Mesothelial cell of epicardium (in vitro differentiated cells): ENCODE measurements at regions not wholly inside any gene's neighbourhood (a gene's known extent, or its start where the extent isn't known, plus 50 kb on each side); places are given as distances from the start of the nearest gene placed in this dataset.

Experiments used
- DNase-seq, 2 experiments: peaks; one replicate each; pipeline ENCODE4 v3.0.0; 2021; ENCODE audit warnings: low spot score in 2 of 2; ENCODE audit not compliant: unreplicated experiment in 2 of 2
- H3K27ac Mint-ChIP-seq: 2 replicates; pipeline ENCODE4 v1.8.0; 2021; ENCODE audit warnings: mixed read lengths
- H3K27me3 Mint-ChIP-seq: 2 replicates; pipeline ENCODE4 v1.8.0; 2021; ENCODE audit warnings: low read depth, mixed read lengths
- H3K36me3 Mint-ChIP-seq: 2 replicates; pipeline ENCODE4 v1.8.0; 2021; ENCODE audit warnings: mixed read lengths
- H3K4me1 Mint-ChIP-seq: 2 replicates; pipeline ENCODE4 v1.8.0; 2021; ENCODE audit warnings: mixed read lengths
- H3K4me3 Mint-ChIP-seq: 2 replicates; pipeline ENCODE4 v1.8.0; 2021; ENCODE audit warnings: mild to moderate bottlenecking, moderate library complexity, mixed read lengths
- H3K9me3 Mint-ChIP-seq: 2 replicates; pipeline ENCODE4 v1.8.0; 2021; ENCODE audit warnings: mixed read lengths
- CTCF ChIP-seq: fragments of 200-600 bp; sonication (generic); IDR thresholded peaks from one replicate; pipeline ENCODE4 v1.5.0; 2021; ENCODE audit warnings: antibody characterized with exemption; ENCODE audit not compliant: unreplicated experiment

- Mint-ChIP-seq H3K4me3 (no peak overlapping the region), H3K27ac (no peak overlapping the region), H3K27me3 (no peaks in the 10 kb centered on the region), H3K36me3 (no peaks in the 10 kb centered on the region), H3K4me1 (no peaks in the 10 kb centered on the region), H3K9me3 (no peaks in the 10 kb centered on the region)
- no peak for DNase-seq
- no peak for TF ChIP-seq CTCF
Observed at GRCh38 chr4:101669832-101670188, 120.7 kb upstream of the BANK1 start.

- no peaks in the 10 kb centered on the region for H3K4me1 Mint-ChIP-seq
- TF ChIP-seq CTCF, result no peak
- DNase-seq, result no peak
- no peaks in the 10 kb centered on the region for H3K27me3 Mint-ChIP-seq
- peaks cover 3% of the 10 kb centered on the region for H3K9me3 Mint-ChIP-seq
- H3K27ac Mint-ChIP-seq, result no peak overlapping the region
- no peak overlapping the region for H3K4me3 Mint-ChIP-seq
- no peaks in the 10 kb centered on the region for H3K36me3 Mint-ChIP-seq
Observed at GRCh38 chr4:101669138-101669831, 121.2 kb upstream of the BANK1 start.

GRCh38 chr4:101667348-101667747 lies 123.2 kb upstream of the BANK1 start:
- no peak overlapping the region for H3K27ac Mint-ChIP-seq
- H3K36me3 Mint-ChIP-seq, result no peaks in the 10 kb centered on the region
- no peak overlapping the region for H3K4me3 Mint-ChIP-seq
- H3K27me3 Mint-ChIP-seq, result no peaks in the 10 kb centered on the region
- peaks cover 7% of the 10 kb centered on the region for H3K9me3 Mint-ChIP-seq
- no peak for DNase-seq
- no peak for TF ChIP-seq CTCF
- no peaks in the 10 kb centered on the region for H3K4me1 Mint-ChIP-seq

- DNase-seq, result no peak
- Mint-ChIP-seq H3K36me3 (no peaks in the 10 kb centered on the region), H3K9me3 (peaks cover 13% of the 10 kb centered on the region), H3K4me1 (no peaks in the 10 kb centered on the region), H3K27me3 (no peaks in the 10 kb centered on the region), H3K27ac (no peak overlapping the region), H3K4me3 (no peak overlapping the region)
- no peak for TF ChIP-seq CTCF
Observed at GRCh38 chr4:101660607-101661006, 129.9 kb upstream of the BANK1 start.

- H3K36me3 Mint-ChIP-seq, result no peaks in the 10 kb centered on the region
- H3K4me3 Mint-ChIP-seq, result no peak overlapping the region
- no peak for DNase-seq
- H3K4me1 Mint-ChIP-seq, result no peaks in the 10 kb centered on the region
- no peak overlapping the region for H3K27ac Mint-ChIP-seq
- no peaks in the 10 kb centered on the region for H3K27me3 Mint-ChIP-seq
- TF ChIP-seq CTCF, result no peak
- no peaks in the 10 kb centered on the region for H3K9me3 Mint-ChIP-seq
Observed at GRCh38 chr4:101655857-101656256, 134.7 kb upstream of the BANK1 start.

- H3K4me3 Mint-ChIP-seq, result no peak overlapping the region
- peaks cover 2% of the 10 kb centered on the region for H3K4me1 Mint-ChIP-seq
- H3K27me3 Mint-ChIP-seq, result no peaks in the 10 kb centered on the region
- H3K9me3 Mint-ChIP-seq, result no peaks in the 10 kb centered on the region
- DNase-seq, result no peak
- H3K27ac Mint-ChIP-seq, result no peak overlapping the region
- TF ChIP-seq CTCF, result no peak
- no peaks in the 10 kb centered on the region for H3K36me3 Mint-ChIP-seq
Observed at GRCh38 chr4:101655005-101655404, 135.5 kb upstream of the BANK1 start.
